Effector memory CD4-positive, alpha-beta T cell (primary cell): ENCODE measurements at regions not wholly inside any gene's neighbourhood (a gene's known extent, or its start where the extent isn't known, plus 50 kb on each side); places are given as distances from the start of the nearest gene placed in this dataset.

Source experiments
- DNase-seq, 3 donors: peaks; one replicate each; pipeline ENCODE4 v3.0.0-alpha.2; 2020
- H3K27ac ChIP-seq: 2 replicates; pipeline ENCODE4 v1.7.0; 2013; ENCODE audit warnings: mild to moderate bottlenecking, low read length, moderate library complexity; ENCODE audit not compliant: insufficient read depth, poor library complexity, severe bottlenecking
- H3K27me3 ChIP-seq: replicated peaks from 2 replicates; pipeline ENCODE4 v1.7.0; 2013; ENCODE audit warnings: mild to moderate bottlenecking, low read length; ENCODE audit not compliant: insufficient read depth, control insufficient read depth, poor library complexity, severe bottlenecking
- H3K36me3 ChIP-seq: 2 replicates; pipeline ENCODE4 v1.7.0; 2013; ENCODE audit warnings: mild to moderate bottlenecking, low read length, moderate library complexity; ENCODE audit not compliant: control insufficient read depth, insufficient read depth
- H3K4me1 ChIP-seq: 2 replicates; pipeline ENCODE4 v1.7.0; 2013; ENCODE audit warnings: low read length, mild to moderate bottlenecking; ENCODE audit not compliant: control insufficient read depth, insufficient read depth, poor library complexity, severe bottlenecking
- H3K4me3 ChIP-seq: 2 replicates; pipeline ENCODE4 v1.7.0; 2013; ENCODE audit warnings: low read length, low read depth, mild to moderate bottlenecking; ENCODE audit not compliant: insufficient read depth, poor library complexity, severe bottlenecking
- H3K9me3 ChIP-seq: 2 replicates; pipeline ENCODE4 v1.7.0; 2013; ENCODE audit warnings: mild to moderate bottlenecking, low read length, moderate library complexity; ENCODE audit not compliant: control insufficient read depth

DNA sequence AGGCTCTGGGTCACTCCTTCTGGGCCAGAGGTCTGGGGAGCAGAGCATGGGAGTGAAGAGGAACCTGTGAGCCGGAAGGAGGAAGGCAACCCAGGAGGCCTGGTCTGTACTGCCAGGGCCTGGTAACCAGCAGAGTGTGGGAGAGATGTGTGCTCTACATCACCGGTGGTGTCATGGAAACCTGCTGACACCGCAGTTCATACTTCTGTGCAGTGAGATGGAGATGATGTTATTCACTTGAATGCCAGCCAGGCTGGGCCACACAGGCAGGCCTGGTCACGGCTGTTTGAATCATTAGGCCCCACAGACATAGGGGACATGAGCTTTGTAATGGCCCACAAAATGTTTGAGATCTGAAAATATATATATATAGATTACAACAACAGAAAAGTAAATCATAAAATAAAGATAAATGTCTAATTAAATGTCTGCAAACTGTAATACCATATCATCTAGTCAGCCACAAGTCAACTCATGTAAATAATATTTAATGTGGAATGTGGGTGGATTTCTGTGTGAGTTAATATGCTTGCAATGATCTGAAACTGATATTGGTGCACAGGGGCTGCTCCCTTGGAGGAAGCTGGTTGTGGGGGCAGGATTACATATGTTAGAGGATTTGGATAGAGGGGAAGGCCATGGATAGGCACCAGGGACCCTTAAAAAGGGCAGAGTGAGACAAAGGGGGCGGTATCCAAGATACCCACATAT lies 108.5 kb upstream of the PFN2 start:
- no peak for DNase-seq

DNA sequence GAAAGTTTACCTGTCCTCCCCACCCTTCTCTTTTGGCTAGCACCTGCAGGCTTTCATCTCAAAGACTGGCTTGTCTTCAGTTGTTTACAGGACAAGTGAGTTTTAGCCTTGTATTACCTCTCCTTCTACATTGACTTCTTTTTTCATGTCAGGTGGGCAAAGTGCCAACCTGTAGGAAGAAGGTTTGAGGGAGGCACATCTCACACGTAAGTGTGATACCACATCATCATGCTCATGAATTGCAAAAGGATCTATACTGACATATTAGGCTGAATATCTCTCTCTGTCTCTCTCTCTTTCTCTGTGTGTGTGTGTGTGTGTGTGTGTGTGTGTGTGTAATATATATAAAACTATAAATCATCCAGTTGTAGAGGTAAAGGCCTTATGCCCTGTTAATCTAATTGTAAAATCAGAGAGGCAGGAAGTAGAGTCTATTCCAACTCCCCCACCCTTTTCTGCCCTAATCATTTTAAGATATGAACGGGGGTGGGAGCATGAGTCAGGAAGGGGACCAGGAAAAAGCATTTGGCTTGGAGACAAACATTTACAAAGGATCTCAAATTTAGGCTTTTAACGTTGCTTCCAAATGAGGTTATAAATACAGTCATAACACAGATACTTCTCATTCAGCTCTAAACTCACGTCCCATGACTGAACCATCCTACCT lies 107.0 kb upstream of the PFN2 start:
- Histone ChIP-seq H3K4me1 (no peaks in the 10 kb centered on the region), H3K27me3 (no peaks in the 10 kb centered on the region), H3K27ac (no peak overlapping the region), H3K4me3 (no peak overlapping the region), H3K36me3 (no peaks in the 10 kb centered on the region), H3K9me3 (peaks cover 4% of the 10 kb centered on the region)
- no peak for DNase-seq

More for the DNA sequence above, 108.5 kb upstream of the PFN2 start:
- H3K27ac ChIP-seq: no peak overlapping the region
- no peaks in the 10 kb centered on the region for H3K27me3 ChIP-seq
- no peaks in the 10 kb centered on the region for H3K36me3 ChIP-seq
- H3K4me3 ChIP-seq: no peak overlapping the region
- H3K4me1 ChIP-seq: no peaks in the 10 kb centered on the region
- peaks cover 4% of the 10 kb centered on the region for H3K9me3 ChIP-seq

DNA sequence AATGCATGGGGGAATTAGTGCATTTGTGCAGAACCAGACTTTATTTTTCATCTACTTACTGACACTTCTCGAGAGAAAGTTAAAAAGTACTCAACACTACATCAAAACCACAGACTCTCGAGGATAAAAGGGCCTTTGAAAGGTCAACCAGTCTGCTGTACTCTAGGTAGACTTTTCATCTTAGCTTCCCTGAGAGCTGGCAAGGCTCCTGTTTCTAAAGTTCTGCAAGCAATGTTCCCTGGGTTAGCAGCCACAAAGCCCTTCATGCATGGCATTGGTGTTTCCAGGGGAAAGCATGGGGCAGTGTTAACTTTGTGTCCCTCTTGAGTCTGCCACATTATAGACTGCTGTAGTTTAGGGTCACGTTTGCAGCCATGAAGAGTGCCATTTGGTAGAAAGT lies 106.4 kb upstream of the PFN2 start:
- Histone ChIP-seq H3K27me3 (no peaks in the 10 kb centered on the region), H3K36me3 (no peaks in the 10 kb centered on the region), H3K9me3 (peaks cover 4% of the 10 kb centered on the region), H3K27ac (no peak overlapping the region), H3K4me1 (no peaks in the 10 kb centered on the region), H3K4me3 (no peak overlapping the region)
- DNase-seq: no peak

DNA sequence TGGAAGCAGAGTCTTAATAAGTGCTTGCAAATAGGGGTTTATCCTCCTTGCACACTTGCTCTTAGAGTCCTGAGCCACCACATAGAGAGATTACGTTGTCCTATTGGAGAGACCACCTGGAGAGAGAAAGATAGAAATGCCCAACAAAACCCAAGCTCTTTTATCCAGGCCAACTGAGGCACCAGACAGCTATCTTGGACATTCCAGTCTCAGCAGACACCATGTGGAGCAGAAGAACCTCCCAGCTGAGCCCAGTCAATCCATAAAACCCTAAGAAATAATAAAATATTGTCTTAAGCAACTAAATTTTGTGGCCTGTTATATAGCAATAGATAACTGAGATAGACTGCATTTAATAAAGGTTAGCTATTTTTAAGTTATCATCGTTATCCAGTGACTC lies 105.7 kb upstream of the PFN2 start:
- Histone ChIP-seq H3K4me3 (no peak overlapping the region), H3K9me3 (peaks cover 4% of the 10 kb centered on the region), H3K4me1 (no peaks in the 10 kb centered on the region), H3K27me3 (no peaks in the 10 kb centered on the region), H3K27ac (no peak overlapping the region), H3K36me3 (no peaks in the 10 kb centered on the region)
- no peak for DNase-seq

DNA sequence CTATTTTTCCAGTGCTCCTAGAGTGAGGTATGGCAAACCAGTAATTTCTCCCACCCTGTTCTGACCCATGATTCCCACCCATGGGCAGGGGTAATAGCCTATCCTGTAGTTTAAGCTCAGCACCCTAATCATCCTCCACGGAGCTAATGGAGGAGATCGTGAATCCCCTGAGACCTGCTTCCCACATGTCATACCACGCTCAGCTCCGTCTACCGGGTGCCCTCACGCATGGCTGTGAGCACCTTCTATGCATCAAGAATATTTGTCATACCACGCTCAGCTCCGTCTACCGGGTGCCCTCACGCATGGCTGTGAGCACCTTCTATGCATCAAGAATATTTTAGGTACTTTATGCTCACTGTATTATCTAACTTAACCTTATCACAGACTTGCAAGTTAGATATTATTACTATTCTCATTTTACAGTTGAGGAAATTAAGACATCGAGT lies 104.7 kb upstream of the PFN2 start:
- no peaks in the 10 kb centered on the region for H3K36me3 ChIP-seq
- no peak overlapping the region for H3K4me3 ChIP-seq
- H3K9me3 ChIP-seq: peaks cover 4% of the 10 kb centered on the region
- no peaks in the 10 kb centered on the region for H3K27me3 ChIP-seq
- H3K27ac ChIP-seq: no peak overlapping the region
- H3K4me1 ChIP-seq: no peaks in the 10 kb centered on the region
- DNase-seq: no peak

DNA sequence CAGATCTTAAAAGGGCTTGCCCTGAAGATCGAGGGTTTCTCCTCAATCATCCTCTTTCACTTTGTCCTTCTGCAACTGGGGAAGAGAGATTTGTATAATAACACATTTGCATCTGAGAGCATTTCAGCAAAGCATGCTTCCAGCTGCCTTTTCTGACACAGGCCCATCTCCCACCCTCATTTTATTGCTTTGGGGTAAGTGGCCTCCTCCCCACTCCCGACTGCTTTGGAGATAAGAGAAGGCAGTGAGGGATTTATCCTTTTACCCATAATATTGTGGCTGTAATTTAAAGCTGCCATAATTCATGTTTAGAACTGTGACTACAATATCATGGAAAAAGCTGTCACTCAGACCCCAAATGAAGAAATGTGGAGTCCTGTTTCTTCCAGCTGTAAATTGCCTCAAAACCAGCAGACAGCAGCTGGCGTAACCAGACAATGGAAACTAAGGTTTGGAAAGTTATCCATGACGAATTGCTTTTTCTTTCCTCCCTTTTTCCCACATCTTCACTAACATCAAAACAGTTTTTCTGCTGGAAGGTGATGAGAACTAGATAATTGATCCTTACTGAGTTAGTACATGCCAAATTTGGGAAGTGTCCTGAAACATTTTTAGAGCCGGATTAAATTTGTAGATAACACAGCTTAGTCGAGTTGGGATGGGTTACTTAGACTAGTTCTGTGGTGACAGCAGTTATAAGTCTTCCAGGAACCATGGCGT lies 104.2 kb upstream of the PFN2 start:
- H3K4me3 ChIP-seq: no peak overlapping the region
- no peaks in the 10 kb centered on the region for H3K36me3 ChIP-seq
- H3K9me3 ChIP-seq: peaks cover 4% of the 10 kb centered on the region
- H3K4me1 ChIP-seq: no peaks in the 10 kb centered on the region
- no peak overlapping the region for H3K27ac ChIP-seq
- DNase-seq: no peak
- H3K27me3 ChIP-seq: no peaks in the 10 kb centered on the region

DNA sequence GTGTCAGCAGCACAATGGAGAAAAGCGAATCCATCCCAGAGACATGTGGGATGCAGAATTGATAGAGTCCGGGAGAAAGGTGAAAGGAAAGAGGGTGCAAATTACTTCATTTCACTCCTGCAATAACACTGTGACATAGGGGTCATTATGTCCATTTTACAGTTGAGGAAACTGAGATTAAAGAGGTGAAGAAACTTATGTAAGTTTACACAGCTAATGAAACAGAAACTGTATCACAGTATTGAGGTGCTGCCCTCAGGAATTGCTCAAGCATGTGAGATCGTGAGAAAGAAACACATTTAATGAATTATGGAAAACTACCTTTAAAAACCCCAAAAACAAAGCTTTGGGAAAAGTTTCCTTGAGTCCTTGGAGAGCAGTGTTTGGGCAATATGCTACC lies 103.6 kb upstream of the PFN2 start:
- H3K9me3 ChIP-seq: peaks cover 4% of the 10 kb centered on the region
- no peak for DNase-seq
- H3K27ac ChIP-seq: no peak overlapping the region
- no peaks in the 10 kb centered on the region for H3K27me3 ChIP-seq
- no peaks in the 10 kb centered on the region for H3K36me3 ChIP-seq
- no peaks in the 10 kb centered on the region for H3K4me1 ChIP-seq
- H3K4me3 ChIP-seq: no peak overlapping the region

DNA sequence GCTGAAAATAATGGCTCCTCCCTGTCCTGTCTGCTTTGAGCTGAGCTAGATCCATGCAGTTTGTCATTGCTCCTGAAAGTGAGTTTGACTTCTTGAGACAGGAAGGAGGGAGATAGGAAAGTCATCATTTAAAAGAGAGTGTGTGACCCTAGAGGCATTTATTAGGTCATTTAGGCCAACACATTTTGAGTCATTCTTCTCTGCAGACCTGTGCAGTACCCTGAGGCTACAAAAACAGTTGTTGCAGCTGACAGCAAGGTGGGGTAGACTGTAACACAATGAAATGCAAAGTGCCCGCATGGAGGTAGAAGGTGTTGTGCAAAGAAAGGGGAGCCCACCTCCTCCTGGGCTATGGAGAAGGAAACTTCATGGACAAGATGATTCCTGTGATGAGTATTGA lies 102.8 kb upstream of the PFN2 start:
- Histone ChIP-seq H3K27me3 (no peaks in the 10 kb centered on the region), H3K27ac (no peak overlapping the region), H3K4me3 (no peak overlapping the region), H3K9me3 (peaks cover 4% of the 10 kb centered on the region), H3K4me1 (no peaks in the 10 kb centered on the region), H3K36me3 (no peaks in the 10 kb centered on the region)
- DNase-seq: no peak

DNA sequence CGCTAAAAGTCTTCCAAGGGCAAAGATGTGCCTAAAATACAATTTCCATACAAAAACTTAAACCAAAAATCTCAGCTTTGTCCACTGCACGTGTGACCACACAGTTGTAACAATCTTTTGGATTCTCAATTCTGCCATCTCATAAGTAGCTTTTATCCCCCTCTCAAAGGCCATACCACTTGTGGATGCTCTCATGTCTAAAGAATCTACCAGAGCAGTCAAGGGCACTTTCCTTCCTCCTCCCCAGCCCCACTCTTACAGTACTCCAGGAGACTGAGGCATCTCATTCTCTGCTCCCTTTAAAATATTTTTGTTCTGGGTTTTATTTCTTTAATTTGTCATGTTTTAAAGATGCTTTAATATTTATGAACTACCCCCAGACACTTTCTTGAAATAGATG lies 102.3 kb upstream of the PFN2 start:
- Histone ChIP-seq H3K27me3 (no peaks in the 10 kb centered on the region), H3K36me3 (no peaks in the 10 kb centered on the region)

DNA sequence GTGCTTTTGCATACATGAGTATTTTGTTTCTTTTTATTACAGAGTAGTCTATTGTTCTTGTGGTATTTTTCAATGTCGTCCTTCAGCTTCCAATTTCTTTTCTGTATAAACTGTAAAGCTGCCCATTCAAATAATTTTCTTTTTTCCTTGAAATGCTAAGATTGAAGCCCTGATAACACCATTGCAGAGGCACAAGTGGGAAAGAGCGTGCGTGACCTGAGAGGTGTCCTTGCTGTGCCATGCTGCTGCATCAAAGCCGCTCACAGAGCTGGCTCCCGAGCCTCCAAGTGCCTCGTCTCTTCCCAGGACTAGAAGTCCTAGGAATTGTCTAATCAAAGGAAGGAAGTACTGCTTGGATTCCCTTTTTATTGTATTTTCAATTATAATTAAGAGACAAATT lies 101.9 kb upstream of the PFN2 start:
- DNase-seq: no peak
- Histone ChIP-seq H3K27me3 (no peaks in the 10 kb centered on the region), H3K36me3 (no peaks in the 10 kb centered on the region), H3K9me3 (peaks cover 4% of the 10 kb centered on the region), H3K27ac (no peak overlapping the region), H3K4me1 (no peaks in the 10 kb centered on the region), H3K4me3 (no peak overlapping the region)

More for the DNA sequence above, 102.3 kb upstream of the PFN2 start:
- no peaks in the 10 kb centered on the region for H3K4me1 ChIP-seq
- H3K4me3 ChIP-seq: no peak overlapping the region
- H3K9me3 ChIP-seq: peaks cover 4% of the 10 kb centered on the region
- DNase-seq: no peak
- H3K27ac ChIP-seq: no peak overlapping the region
